ENCODE measurements at regions not wholly inside any gene's neighbourhood (a gene's known extent, or its start where the extent isn't known, plus 50 kb on each side); places are given as distances from the start of the nearest gene placed in this dataset.
A peak's percentile ranks its signal among the peaks of the same experiment; 100 is the strongest.

DNA sequence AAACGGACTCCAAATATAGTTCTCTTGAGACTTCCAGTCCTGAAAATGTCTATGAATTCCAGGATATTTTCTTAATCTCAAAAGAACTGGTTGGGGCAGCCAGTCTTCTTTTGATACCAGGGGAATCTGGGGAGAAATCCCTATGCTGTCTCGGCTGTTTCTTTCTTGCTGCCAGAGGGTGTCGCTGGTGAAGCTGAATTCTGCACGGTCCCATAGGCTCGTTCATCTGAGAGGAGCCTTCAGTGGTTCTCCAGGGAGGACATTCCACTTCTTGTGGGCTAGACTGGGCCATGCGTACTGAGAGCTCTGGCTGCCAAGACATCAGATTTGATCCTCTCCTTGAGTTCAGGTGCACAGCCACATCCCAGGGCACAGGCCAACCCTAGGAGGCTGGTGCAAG lies 155.0 kb upstream of the CLINT1 start:
- peak; percentile 18 to 59 for ATAC-seq
- peaks cover 4% of the 10 kb centered on the region for H3K27me3 ChIP-seq (ENCODE audit: low read depth)
- H3K36me3 ChIP-seq = no peaks in the 10 kb centered on the region
- intact Hi-C loops (cut with DNase I) = no loop called here
- no peak overlapping the region for H3K4me3 ChIP-seq
- no peaks in the 10 kb centered on the region for H3K9me3 ChIP-seq
- H3K27ac ChIP-seq = no peak overlapping the region
- DNase-seq = no peak
- no peaks in the 10 kb centered on the region for H3K4me1 ChIP-seq
- TF ChIP-seq, protein P1, sequence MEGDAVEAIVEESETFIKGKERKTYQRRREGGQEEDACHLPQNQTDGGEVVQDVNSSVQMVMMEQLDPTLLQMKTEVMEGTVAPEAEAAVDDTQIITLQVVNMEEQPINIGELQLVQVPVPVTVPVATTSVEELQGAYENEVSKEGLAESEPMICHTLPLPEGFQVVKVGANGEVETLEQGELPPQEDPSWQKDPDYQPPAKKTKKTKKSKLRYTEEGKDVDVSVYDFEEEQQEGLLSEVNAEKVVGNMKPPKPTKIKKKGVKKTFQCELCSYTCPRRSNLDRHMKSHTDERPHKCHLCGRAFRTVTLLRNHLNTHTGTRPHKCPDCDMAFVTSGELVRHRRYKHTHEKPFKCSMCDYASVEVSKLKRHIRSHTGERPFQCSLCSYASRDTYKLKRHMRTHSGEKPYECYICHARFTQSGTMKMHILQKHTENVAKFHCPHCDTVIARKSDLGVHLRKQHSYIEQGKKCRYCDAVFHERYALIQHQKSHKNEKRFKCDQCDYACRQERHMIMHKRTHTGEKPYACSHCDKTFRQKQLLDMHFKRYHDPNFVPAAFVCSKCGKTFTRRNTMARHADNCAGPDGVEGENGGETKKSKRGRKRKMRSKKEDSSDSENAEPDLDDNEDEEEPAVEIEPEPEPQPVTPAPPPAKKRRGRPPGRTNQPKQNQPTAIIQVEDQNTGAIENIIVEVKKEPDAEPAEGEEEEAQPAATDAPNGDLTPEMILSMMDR (IDR thresholded peaks at IDR 0.05) = peak; percentile 32

DNA sequence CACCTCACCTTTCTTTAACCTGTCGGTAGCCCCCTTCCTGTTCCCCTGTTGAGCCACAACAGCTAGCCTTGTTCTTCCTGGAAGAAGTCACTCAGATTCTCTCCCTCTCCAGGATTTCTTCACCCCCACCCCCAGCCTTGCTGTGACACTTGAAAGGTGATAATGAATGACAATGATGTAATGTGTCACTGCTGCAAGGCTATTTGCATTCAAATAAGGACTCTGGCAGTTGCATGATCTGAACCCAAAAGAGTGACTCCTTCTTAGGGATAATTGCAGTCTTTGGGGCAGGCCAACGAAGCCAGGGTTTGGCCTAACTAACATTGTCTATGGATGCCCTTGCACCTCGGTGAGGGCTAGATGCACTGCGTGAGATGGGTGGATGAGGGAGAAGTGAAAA lies 154.4 kb upstream of the CLINT1 start:
- no peak overlapping the region for H3K4me3 ChIP-seq
- H3K9me3 ChIP-seq = no peaks in the 10 kb centered on the region
- H3K27ac ChIP-seq = no peak overlapping the region
- H3K4me1 ChIP-seq = no peaks in the 10 kb centered on the region
- TF ChIP-seq, protein P1 (IDR thresholded peaks at IDR 0.05) = no peak
- ATAC-seq (no peak), DNase-seq (no peak)
- intact Hi-C loops (cut with DNase I) = no loop called here
- H3K36me3 ChIP-seq = no peaks in the 10 kb centered on the region
- H3K27me3 ChIP-seq (ENCODE audit: low read depth) = peaks cover 4% of the 10 kb centered on the region

DNA sequence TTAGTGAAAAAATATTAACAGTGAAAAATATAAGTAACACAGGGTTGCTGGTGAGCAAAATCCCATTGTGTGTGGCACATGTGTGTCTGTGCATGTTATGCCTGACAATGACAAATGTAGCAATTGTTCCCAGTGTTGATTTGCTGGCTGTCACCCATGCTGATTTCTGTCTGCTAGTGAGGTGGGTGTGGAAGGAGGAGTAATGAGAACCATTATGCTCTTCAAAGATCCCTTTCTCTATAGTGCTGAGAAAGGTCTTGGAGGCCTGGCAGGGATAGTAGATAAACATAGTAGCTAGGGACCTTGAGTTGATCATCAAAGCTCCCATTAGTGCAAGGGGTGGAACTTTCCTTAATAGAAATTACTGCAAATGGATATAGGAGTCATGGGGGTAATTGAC lies 152.5 kb upstream of the CLINT1 start:
- Histone ChIP-seq H3K27me3 (ENCODE audit: low read depth) (peaks cover 4% of the 10 kb centered on the region), H3K27ac (no peak overlapping the region), H3K4me1 (no peaks in the 10 kb centered on the region), H3K9me3 (no peaks in the 10 kb centered on the region), H3K36me3 (no peaks in the 10 kb centered on the region), H3K4me3 (no peak overlapping the region)
- intact Hi-C loops (cut with DNase I) = no loop called here
- no peak for DNase-seq
- TF ChIP-seq, protein P1 (IDR thresholded peaks at IDR 0.05) = no peak
- ATAC-seq = no peak

DNA sequence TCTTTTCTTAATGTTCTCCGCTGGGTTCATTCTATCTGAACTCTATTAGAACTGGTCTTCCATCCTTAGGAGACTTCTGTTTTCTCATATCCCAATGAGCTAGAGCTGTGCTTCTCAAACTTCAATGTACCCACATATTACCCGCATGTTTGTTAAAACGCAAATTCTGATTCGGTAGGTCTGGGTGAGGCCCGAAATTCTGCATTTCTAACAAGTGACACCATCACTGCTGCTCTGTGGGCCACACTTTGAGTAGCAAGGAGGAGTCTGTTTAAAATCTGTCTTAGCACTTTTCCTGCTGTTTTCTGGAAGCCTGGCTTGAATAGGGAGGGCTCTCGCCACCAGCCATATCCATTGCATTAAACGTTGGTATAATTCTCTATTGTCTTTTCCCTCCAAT lies 151.9 kb upstream of the CLINT1 start:
- TF ChIP-seq, protein P1 (IDR thresholded peaks at IDR 0.05) = no peak
- Histone ChIP-seq H3K27me3 (ENCODE audit: low read depth) (peaks cover 4% of the 10 kb centered on the region), H3K27ac (no peak overlapping the region), H3K9me3 (no peaks in the 10 kb centered on the region), H3K4me3 (no peak overlapping the region), H3K4me1 (no peaks in the 10 kb centered on the region), H3K36me3 (no peaks in the 10 kb centered on the region)
- DNase-seq = no peak
- intact Hi-C loops (cut with DNase I) = no loop called here
- ATAC-seq = no peak

DNA sequence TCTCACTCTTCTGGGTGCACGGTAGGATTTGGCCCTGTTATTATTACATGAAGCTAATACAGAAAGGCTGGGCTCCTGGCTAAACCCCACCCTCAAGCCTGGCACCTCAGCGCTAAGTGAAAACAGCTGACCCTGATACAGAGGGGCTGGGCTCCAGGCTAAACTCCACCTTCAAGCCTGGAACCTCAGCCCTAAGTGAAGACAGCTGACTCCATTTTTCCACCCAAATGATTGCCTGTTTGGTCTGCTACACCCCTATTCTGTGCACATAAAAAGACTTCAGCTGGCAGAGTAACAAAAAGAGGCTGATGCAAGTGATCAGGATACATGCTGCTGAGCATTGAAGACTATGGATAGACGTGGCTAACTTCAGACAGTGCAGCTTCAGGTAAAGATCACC lies 148.4 kb upstream of the CLINT1 start:
- H3K4me3 ChIP-seq = no peak overlapping the region
- no peaks in the 10 kb centered on the region for H3K36me3 ChIP-seq
- no peak for ATAC-seq
- H3K27me3 ChIP-seq (ENCODE audit: low read depth) = no peaks in the 10 kb centered on the region
- intact Hi-C loops (cut with DNase I) = no loop called here
- no peaks in the 10 kb centered on the region for H3K4me1 ChIP-seq
- H3K27ac ChIP-seq = no peak overlapping the region
- DNase-seq = no peak
- TF ChIP-seq, protein P1 (IDR thresholded peaks at IDR 0.05) = no peak
- no peaks in the 10 kb centered on the region for H3K9me3 ChIP-seq

DNA sequence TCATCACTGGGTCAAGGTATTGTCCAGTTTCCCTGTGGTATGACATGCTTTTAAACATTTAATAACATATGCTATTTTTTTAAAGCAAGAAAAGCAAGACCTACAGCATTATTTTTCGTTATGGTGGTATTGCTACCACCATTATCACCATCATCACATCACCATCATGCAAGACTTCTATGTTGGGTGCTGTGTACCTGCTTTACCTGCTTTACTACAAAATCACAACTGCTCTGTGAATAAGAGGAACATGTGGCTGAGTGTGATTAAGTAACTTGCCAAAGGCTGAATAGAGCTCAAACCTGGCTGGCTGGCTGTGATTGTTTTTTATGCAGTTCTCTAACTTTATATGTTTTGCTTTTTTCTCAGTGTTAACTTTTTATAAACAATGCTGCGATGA lies 140.8 kb upstream of the CLINT1 start:
- no peak overlapping the region for H3K4me3 ChIP-seq
- ATAC-seq (no peak), DNase-seq (no peak)
- intact Hi-C loops (cut with DNase I) = no loop called here
- no peaks in the 10 kb centered on the region for H3K36me3 ChIP-seq
- H3K9me3 ChIP-seq = no peaks in the 10 kb centered on the region
- H3K27ac ChIP-seq = no peak overlapping the region
- H3K4me1 ChIP-seq = no peaks in the 10 kb centered on the region
- no peaks in the 10 kb centered on the region for H3K27me3 ChIP-seq (ENCODE audit: low read depth)
- TF ChIP-seq, protein P1 (IDR thresholded peaks at IDR 0.05) = no peak
